ENCODE measurements at regions not wholly inside any gene's neighbourhood (a gene's known extent, or its start where the extent isn't known, plus 50 kb on each side); places are given as distances from the start of the nearest gene placed in this dataset.

DNA sequence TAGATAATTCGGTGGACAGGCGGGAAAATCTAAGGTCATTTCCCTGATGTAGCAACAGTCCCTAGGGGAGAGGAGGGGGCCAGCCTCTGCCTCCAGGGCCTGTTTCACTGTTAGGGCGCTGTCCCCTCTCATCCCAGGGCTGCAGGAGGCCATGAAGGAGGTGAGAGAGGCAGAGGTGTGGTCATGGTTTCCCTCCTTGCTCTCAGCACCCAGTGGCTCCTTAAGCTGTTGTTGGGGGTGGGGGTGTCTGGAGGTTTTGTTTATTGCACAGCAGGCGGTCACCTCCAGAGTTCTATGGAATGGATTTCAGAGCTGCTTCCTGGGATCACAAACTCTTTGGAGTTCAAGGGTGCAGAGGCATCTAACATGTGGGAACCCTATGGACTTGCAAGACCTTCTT, 212.5 kb upstream of the RTL1 start:
- H3K9ac ChIP-seq = no peak overlapping the region
- H3K36me3 ChIP-seq (replicated peaks in 1 of 2; ENCODE audit: control insufficient read depth in 1 of 2, insufficient read depth in 2 of 2, low read length in 1 of 2) = no peaks in the 10 kb centered on the region
- CTCF ChIA-PET = no interaction called here
- H3K79me2 ChIP-seq (ENCODE audit: insufficient read depth) = no peaks in the 10 kb centered on the region
- no peaks in the 10 kb centered on the region for H3K27me3 ChIP-seq (ENCODE audit: insufficient read depth)
- H2AFZ ChIP-seq (ENCODE audit: low read depth) = no peak overlapping the region
- H3K27ac ChIP-seq (ENCODE audit: low read depth in 2 of 2, low read length in 1 of 2) = no peak overlapping the region; a peak in 1 of 4 replicates
- H4K20me1 ChIP-seq (ENCODE audit: insufficient read depth) = no peaks in the 10 kb centered on the region
- H3K9me2 ChIP-seq = no peaks in the 10 kb centered on the region
- H3K4me2 ChIP-seq = no peak overlapping the region
- POLR2A ChIA-PET = no interaction called here
- TF ChIP-seq TEAD4 (IDR thresholded peaks at IDR 0.05; ENCODE audit: borderline replicate concordance, insufficient read depth) = no peak
- no peak for TF ChIP-seq FOSL2 (IDR thresholded peaks at IDR 0.05; ENCODE audit: borderline replicate concordance, low read depth)
- TF ChIP-seq ELF1 (IDR thresholded peaks at IDR 0.05) = no peak
- no peak for TF ChIP-seq CHD2 (IDR thresholded peaks at IDR 0.05; ENCODE audit: low read length, partially characterized antibody)
- no peak for TF ChIP-seq SIN3A (IDR thresholded peaks at IDR 0.05; ENCODE audit: borderline replicate concordance, low read depth, low read length)
- TF ChIP-seq YY1 (IDR thresholded peaks at IDR 0.05; ENCODE audit: low read depth) = no peak
- no peak for TF ChIP-seq GATA2 (CRISPR knock-in tag; IDR thresholded peaks at IDR 0.05)
- TF ChIP-seq, protein P1, sequence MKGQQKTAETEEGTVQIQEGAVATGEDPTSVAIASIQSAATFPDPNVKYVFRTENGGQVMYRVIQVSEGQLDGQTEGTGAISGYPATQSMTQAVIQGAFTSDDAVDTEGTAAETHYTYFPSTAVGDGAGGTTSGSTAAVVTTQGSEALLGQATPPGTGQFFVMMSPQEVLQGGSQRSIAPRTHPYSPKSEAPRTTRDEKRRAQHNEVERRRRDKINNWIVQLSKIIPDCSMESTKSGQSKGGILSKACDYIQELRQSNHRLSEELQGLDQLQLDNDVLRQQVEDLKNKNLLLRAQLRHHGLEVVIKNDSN (IDR thresholded peaks at IDR 0.05; ENCODE audit: borderline replicate concordance, low read depth) = no peak
- TF ChIP-seq NRF1 (IDR thresholded peaks at IDR 0.05; ENCODE audit: low read depth, low read length) = no peak
- TF ChIP-seq TCF12 (IDR thresholded peaks at IDR 0.05) = no peak
- no peak for TF ChIP-seq TAF1 (IDR thresholded peaks at IDR 0.05; ENCODE audit: borderline replicate concordance, low read depth, low read length)
- TF ChIP-seq, protein P2, sequence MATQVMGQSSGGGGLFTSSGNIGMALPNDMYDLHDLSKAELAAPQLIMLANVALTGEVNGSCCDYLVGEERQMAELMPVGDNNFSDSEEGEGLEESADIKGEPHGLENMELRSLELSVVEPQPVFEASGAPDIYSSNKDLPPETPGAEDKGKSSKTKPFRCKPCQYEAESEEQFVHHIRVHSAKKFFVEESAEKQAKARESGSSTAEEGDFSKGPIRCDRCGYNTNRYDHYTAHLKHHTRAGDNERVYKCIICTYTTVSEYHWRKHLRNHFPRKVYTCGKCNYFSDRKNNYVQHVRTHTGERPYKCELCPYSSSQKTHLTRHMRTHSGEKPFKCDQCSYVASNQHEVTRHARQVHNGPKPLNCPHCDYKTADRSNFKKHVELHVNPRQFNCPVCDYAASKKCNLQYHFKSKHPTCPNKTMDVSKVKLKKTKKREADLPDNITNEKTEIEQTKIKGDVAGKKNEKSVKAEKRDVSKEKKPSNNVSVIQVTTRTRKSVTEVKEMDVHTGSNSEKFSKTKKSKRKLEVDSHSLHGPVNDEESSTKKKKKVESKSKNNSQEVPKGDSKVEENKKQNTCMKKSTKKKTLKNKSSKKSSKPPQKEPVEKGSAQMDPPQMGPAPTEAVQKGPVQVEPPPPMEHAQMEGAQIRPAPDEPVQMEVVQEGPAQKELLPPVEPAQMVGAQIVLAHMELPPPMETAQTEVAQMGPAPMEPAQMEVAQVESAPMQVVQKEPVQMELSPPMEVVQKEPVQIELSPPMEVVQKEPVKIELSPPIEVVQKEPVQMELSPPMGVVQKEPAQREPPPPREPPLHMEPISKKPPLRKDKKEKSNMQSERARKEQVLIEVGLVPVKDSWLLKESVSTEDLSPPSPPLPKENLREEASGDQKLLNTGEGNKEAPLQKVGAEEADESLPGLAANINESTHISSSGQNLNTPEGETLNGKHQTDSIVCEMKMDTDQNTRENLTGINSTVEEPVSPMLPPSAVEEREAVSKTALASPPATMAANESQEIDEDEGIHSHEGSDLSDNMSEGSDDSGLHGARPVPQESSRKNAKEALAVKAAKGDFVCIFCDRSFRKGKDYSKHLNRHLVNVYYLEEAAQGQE (IDR thresholded peaks at IDR 0.05; ENCODE audit: low read depth, low read length) = no peak
- TF ChIP-seq PBX3 (IDR thresholded peaks at IDR 0.05) = no peak
- no peak for TF ChIP-seq JUND (IDR thresholded peaks at IDR 0.05)
- no peak for TF ChIP-seq MEF2A (IDR thresholded peaks at IDR 0.05; ENCODE audit: borderline replicate concordance, low read depth)
- no peak for TF ChIP-seq EP300 (IDR thresholded peaks at IDR 0.05; ENCODE audit: borderline replicate concordance in 1 of 2, low read depth in 1 of 2, low read length in 1 of 2)
- no peak for TF ChIP-seq RAD21 (IDR thresholded peaks at IDR 0.05; ENCODE audit: low read length)
- TF ChIP-seq USF2 (IDR thresholded peaks at IDR 0.05; ENCODE audit: borderline replicate concordance, low read depth, low read length) = no peak
- no peak for TF ChIP-seq RCOR1 (IDR thresholded peaks at IDR 0.05; ENCODE audit: low read length)
- H3K4me3 ChIP-seq (ENCODE audit: low read depth in 2 of 2, low read length in 1 of 2) = no peak overlapping the region
- H3F3A ChIP-seq (replicated peaks; ENCODE audit: insufficient read depth) = no peaks in the 10 kb centered on the region
- DNase-seq = no peak
- H3K9me3 ChIP-seq = no peaks in the 10 kb centered on the region
- H3K4me1 ChIP-seq (ENCODE audit: control insufficient read depth in 1 of 2, insufficient read depth in 2 of 2, low read depth in 1 of 2, low read length in 1 of 2) = peaks cover 0 to 42% of the 10 kb centered on the region in 2 experiments; a peak in 1 of 4 replicates
- 58% methylated on average over 4 of the region's 4 CpGs for whole genome bisulfite sequencing (ENCODE audit: low lambda C conversion rate)

All from SK-N-SH (cell line).